Tibial nerve (tissue), 3 donors: ENCODE measurements at regions not wholly inside any gene's neighbourhood (a gene's known extent, or its start where the extent isn't known, plus 50 kb on each side); places are given as distances from the start of the nearest gene placed in this dataset.

Experiments used
- CTCF ChIP-seq, 5 experiments: fragments of 200-600 bp in 3 of 5; fragments of 450-650 bp in 2 of 5; sonication (generic) in 3 of 5; IDR thresholded peaks; one replicate each; pipeline ENCODE4 v1.5.1; 2016 to 2019; ENCODE audit warnings: antibody characterized with exemption in 5 of 5, mild to moderate bottlenecking in 3 of 5, moderate library complexity in 2 of 5
- POLR2A ChIP-seq, 2 donors: fragments of 450-650 bp; IDR thresholded peaks; one replicate each; pipeline ENCODE4 v1.6.1; 2017; ENCODE audit warnings: antibody characterized with exemption in 2 of 2, mild to moderate bottlenecking in 2 of 2, moderate library complexity in 2 of 2

- TF ChIP-seq CTCF (IDR thresholded peaks at IDR 0.05) (no peak), POLR2A (IDR thresholded peaks at IDR 0.05) (no peak)
Observed at GRCh38 chr6:115814907-115815306, 245.8 kb downstream of the FRK start.
